Endothelial cell (in vitro differentiated cells): ENCODE measurements at regions not wholly inside any gene's neighbourhood (a gene's known extent, or its start where the extent isn't known, plus 50 kb on each side); places are given as distances from the start of the nearest gene placed in this dataset.

Experiments
- DNase-seq: peaks from one replicate; pipeline ENCODE4 v3.0.0; 2021; ENCODE audit warnings: low spot score
- H3K27ac Mint-ChIP-seq: one replicate; pipeline ENCODE4 v1.8.0; 2021; ENCODE audit warnings: mixed read lengths, inconsistent platforms; ENCODE audit not compliant: unreplicated experiment
- H3K27me3 Mint-ChIP-seq: one replicate; pipeline ENCODE4 v1.8.0; 2021; ENCODE audit warnings: mild to moderate bottlenecking, moderate library complexity, mixed read lengths, inconsistent platforms; ENCODE audit not compliant: unreplicated experiment
- H3K36me3 Mint-ChIP-seq: one replicate; pipeline ENCODE4 v1.8.0; 2021; ENCODE audit warnings: mild to moderate bottlenecking, low read depth, mixed read lengths, inconsistent platforms; ENCODE audit not compliant: unreplicated experiment
- H3K4me1 Mint-ChIP-seq: one replicate; pipeline ENCODE4 v1.8.0; 2021; ENCODE audit warnings: mild to moderate bottlenecking, mixed read lengths, inconsistent platforms; ENCODE audit not compliant: unreplicated experiment
- H3K4me3 Mint-ChIP-seq: one replicate; pipeline ENCODE4 v1.8.0; 2021; ENCODE audit warnings: mild to moderate bottlenecking, mixed read lengths, inconsistent platforms; ENCODE audit not compliant: unreplicated experiment
- H3K9me3 Mint-ChIP-seq: one replicate; pipeline ENCODE4 v1.8.0; 2021; ENCODE audit warnings: mixed read lengths, inconsistent platforms; ENCODE audit not compliant: unreplicated experiment
- CTCF ChIP-seq: fragments of 200-600 bp; sonication (generic); IDR thresholded peaks from one replicate; pipeline ENCODE4 v1.5.0; 2021; ENCODE audit warnings: antibody characterized with exemption; ENCODE audit not compliant: unreplicated experiment

GRCh38 chr5:82661462-82661861, 383.3 kb upstream of the RPS23 start:
- no peak for TF ChIP-seq CTCF
- Mint-ChIP-seq H3K36me3 (no peaks in the 10 kb centered on the region), H3K4me1 (peaks cover 5% of the 10 kb centered on the region), H3K27ac (no peak overlapping the region), H3K27me3 (no peaks in the 10 kb centered on the region), H3K9me3 (no peaks in the 10 kb centered on the region), H3K4me3 (no peak overlapping the region)
- DNase-seq, result no peak

DNA sequence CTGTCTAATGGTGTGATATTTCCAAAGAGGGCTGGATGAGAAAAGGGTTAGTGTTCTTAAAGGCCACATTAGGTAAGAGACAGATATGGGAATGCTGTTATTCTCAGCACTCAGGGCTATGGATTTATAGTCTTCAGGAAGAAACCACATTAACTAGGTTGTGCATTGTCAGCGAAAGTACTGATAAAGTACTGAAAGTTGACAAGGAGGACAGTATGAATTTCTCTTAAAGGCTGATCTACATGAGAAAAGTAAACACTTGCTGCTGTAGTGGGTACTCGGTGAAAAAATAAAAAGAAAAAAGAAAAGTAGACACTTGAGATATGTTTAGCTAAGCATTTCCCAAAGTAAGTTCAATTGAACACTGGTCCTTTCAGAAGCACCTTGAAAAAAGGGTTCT, 381.0 kb upstream of the RPS23 start:
- Mint-ChIP-seq H3K4me1 (peaks cover 5% of the 10 kb centered on the region), H3K27me3 (no peaks in the 10 kb centered on the region), H3K9me3 (no peaks in the 10 kb centered on the region), H3K36me3 (no peaks in the 10 kb centered on the region), H3K4me3 (no peak overlapping the region), H3K27ac (no peak overlapping the region)
- DNase-seq, result no peak
- TF ChIP-seq CTCF, result no peak

DNA sequence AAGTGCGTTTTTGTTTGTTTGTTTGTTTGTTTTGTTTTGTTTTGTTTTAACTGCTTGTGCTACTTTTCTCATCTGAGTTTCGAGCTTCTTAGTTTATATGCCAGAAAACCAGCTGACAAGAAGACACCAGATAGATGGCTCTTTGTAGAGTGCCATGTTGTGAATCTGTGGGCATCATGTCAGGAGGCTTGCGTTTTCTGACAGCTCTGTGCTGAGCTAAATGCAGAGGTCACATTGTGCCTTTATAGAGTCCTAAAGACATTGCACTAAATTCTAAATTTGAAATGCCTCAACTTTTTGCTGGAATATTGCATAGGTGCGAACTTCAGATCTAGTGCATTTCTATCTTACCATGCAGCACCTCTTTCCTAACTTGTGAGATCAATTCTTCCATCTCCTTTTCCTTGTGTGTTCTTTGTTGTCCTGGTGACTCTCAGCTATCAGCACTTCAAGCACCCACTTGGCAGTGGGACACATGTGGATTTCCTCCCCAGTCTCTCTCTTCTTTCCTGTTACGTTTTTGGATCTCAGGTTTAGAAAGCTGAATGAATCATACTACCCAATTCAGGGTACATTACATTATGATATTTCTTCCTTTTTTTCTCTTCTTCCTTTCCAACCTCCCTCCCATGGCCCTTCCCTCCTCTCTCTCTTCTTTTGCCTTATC, 379.0 kb upstream of the RPS23 start:
- DNase-seq, result no peak
- no peaks in the 10 kb centered on the region for H3K27me3 Mint-ChIP-seq
- H3K9me3 Mint-ChIP-seq, result no peaks in the 10 kb centered on the region
- no peaks in the 10 kb centered on the region for H3K36me3 Mint-ChIP-seq
- H3K4me1 Mint-ChIP-seq, result peaks cover 5% of the 10 kb centered on the region
- TF ChIP-seq CTCF, result no peak
- no peak overlapping the region for H3K27ac Mint-ChIP-seq
- H3K4me3 Mint-ChIP-seq, result no peak overlapping the region

GRCh38 chr5:82656341-82656761, 378.2 kb upstream of the RPS23 start:
- no peak for TF ChIP-seq CTCF

GRCh38 chr5:82655078-82655477, 376.9 kb upstream of the RPS23 start:
- DNase-seq, result no peak
- Mint-ChIP-seq H3K4me1 (peaks cover 5% of the 10 kb centered on the region), H3K4me3 (no peak overlapping the region), H3K27ac (no peak overlapping the region), H3K27me3 (no peaks in the 10 kb centered on the region), H3K9me3 (no peaks in the 10 kb centered on the region), H3K36me3 (no peaks in the 10 kb centered on the region)
- no peak for TF ChIP-seq CTCF

More at GRCh38 chr5:82656341-82656761, 378.2 kb upstream of the RPS23 start:
- Mint-ChIP-seq H3K4me1 (peaks cover 5% of the 10 kb centered on the region), H3K27ac (no peak overlapping the region), H3K36me3 (no peaks in the 10 kb centered on the region), H3K4me3 (no peak overlapping the region), H3K9me3 (no peaks in the 10 kb centered on the region), H3K27me3 (no peaks in the 10 kb centered on the region)
- no peak for DNase-seq
